GM19395 (cell line): ENCODE measurements at regions not wholly inside any gene's neighbourhood (a gene's known extent, or its start where the extent isn't known, plus 50 kb on each side); places are given as distances from the start of the nearest gene placed in this dataset.
"Not testable (repeated sequence)": the region's sequence is repeated elsewhere in the genome, so short reads cannot be mapped to it uniquely, and the experiment has no call there.

Experiments used
- ATAC-seq: cut with Tn5 transposase; IDR thresholded peaks from one replicate; pipeline ENCODE4 v1.9.1; 2021; ENCODE audit warnings: mild to moderate bottlenecking, moderate library complexity; ENCODE audit not compliant: unreplicated experiment

GRCh38 chr10:133689897-133690296, 63.3 kb upstream of the FRG2B start:
- not testable (repeated sequence) for ATAC-seq

- peak; percentile 23 for ATAC-seq
Observed at GRCh38 chr10:133688441-133688912, 61.9 kb upstream of the FRG2B start.

- ATAC-seq: peak; percentile 54
Observed at GRCh38 chr10:133687689-133688440, 61.3 kb upstream of the FRG2B start.

GRCh38 chr10:133686992-133687391, 60.4 kb upstream of the FRG2B start:
- ATAC-seq: not testable (repeated sequence)
